Peyer's patch (tissue), 4 donors: ENCODE measurements at regions not wholly inside any gene's neighbourhood (a gene's known extent, or its start where the extent isn't known, plus 50 kb on each side); places are given as distances from the start of the nearest gene placed in this dataset.

Experiments
- DNase-seq, 3 donors: peaks; one replicate each; pipeline ENCODE4 v3.0.0-alpha.2; 2017 to 2019
- H3K27ac ChIP-seq, 4 donors: fragments of 200-600 bp; sonication (generic); one replicate each; pipeline ENCODE4 v1.5.1; 2016 to 2019
- H3K27me3 ChIP-seq, 2 donors: fragments of 200-600 bp; sonication (generic); one replicate each; pipeline ENCODE4 v1.5.1; 2019
- H3K36me3 ChIP-seq, 3 donors: fragments of 200-600 bp; sonication (generic); one replicate each; pipeline ENCODE4 v1.5.1; 2016 to 2019
- H3K4me1 ChIP-seq, 4 donors: fragments of 200-600 bp; sonication (generic); one replicate each; pipeline ENCODE4 v1.5.1; 2016 to 2019
- H3K4me3 ChIP-seq, 4 donors: fragments of 200-600 bp; sonication (generic); 1 replicate in 3 of 4; 2 replicates in 1 of 4; pipeline ENCODE4 v1.5.1; 2016 to 2019; ENCODE audit warnings: mild to moderate bottlenecking in 1 of 4
- H3K9me3 ChIP-seq, 4 donors: fragments of 200-600 bp; sonication (generic); one replicate each; pipeline ENCODE4 v1.5.1; 2016 to 2019; ENCODE audit warnings: mild to moderate bottlenecking in 1 of 4
- CTCF ChIP-seq, 6 experiments: fragments of 450-650 bp in 4 of 6; fragments of 200-600 bp in 2 of 6; sonication (generic) in 1 of 6; IDR thresholded peaks; one replicate each; pipeline ENCODE4 v1.5.1; 2017 to 2019; ENCODE audit warnings: antibody characterized with exemption in 6 of 6, mild to moderate bottlenecking in 3 of 6, moderate library complexity in 1 of 6
- POLR2A ChIP-seq, 2 donors: fragments of 450-650 bp; IDR thresholded peaks; one replicate each; pipeline ENCODE4 v1.5.1; 2017; ENCODE audit warnings: antibody characterized with exemption in 2 of 2, mild to moderate bottlenecking in 2 of 2, moderate library complexity in 2 of 2

GRCh38 chr13:106814463-106814862 is 246.5 kb upstream of the ARGLU1 start:
- no peak for TF ChIP-seq POLR2A (IDR thresholded peaks at IDR 0.05)
- no peak for TF ChIP-seq CTCF (IDR thresholded peaks at IDR 0.05)
- no peaks in the 10 kb centered on the region for H3K9me3 ChIP-seq

DNA sequence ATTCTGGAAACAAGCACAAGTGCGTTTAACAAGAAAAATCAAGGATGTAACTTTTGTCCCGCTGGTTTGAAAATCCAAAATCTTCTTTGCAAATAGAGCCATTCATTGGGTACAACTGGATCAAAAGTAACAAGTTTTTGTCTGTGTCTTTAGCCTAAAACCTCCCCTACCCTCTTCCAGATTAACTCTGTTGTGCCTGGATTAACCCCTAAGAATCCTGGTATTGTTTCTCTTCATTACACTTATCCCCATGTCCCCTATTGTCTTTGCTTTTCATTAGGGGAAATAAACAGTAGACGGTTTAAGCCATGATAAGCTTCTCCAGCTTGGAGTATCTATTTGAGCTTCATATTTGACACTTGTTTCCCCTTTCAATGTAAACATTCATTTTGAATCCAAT is 242.1 kb upstream of the ARGLU1 start:
- Histone ChIP-seq H3K9me3 (no peaks in the 10 kb centered on the region), H3K36me3 (no peaks in the 10 kb centered on the region), H3K27me3 (no peaks in the 10 kb centered on the region), H3K4me3 (no peak overlapping the region), H3K4me1 (no peaks in the 10 kb centered on the region), H3K27ac (no peak overlapping the region)
- DNase-seq = no peak
- TF ChIP-seq CTCF (IDR thresholded peaks at IDR 0.05) (no peak), POLR2A (IDR thresholded peaks at IDR 0.05) (no peak)

More at GRCh38 chr13:106814463-106814862, 246.5 kb upstream of the ARGLU1 start:
- H3K36me3 ChIP-seq = no peaks in the 10 kb centered on the region
- H3K27me3 ChIP-seq = no peaks in the 10 kb centered on the region
- no peak overlapping the region for H3K4me3 ChIP-seq
- H3K4me1 ChIP-seq = no peaks in the 10 kb centered on the region
- no peak for DNase-seq
- no peak overlapping the region for H3K27ac ChIP-seq

DNA sequence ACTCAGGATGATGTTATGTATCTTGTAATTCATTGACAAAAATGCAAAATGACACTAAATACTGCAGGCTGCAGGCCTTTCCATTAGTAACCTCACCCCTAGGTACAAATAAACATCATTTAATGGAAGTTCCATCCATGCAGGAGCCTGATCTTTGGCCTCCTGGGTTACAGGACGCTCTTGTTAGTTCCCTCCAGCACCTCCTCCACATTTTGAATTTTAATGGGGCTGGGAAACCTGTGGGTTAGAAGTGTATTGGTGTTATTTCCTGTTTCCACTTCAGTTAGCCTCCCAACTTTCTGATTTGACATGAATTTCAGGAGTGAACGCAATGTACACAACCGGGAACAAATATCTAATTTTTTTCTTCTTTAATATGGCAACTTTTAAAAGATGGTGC is 237.1 kb upstream of the ARGLU1 start:
- no peak for TF ChIP-seq CTCF (IDR thresholded peaks at IDR 0.05)
- TF ChIP-seq POLR2A (IDR thresholded peaks at IDR 0.05) = no peak
- Histone ChIP-seq H3K36me3 (no peaks in the 10 kb centered on the region), H3K27ac (no peak overlapping the region), H3K9me3 (no peaks in the 10 kb centered on the region), H3K27me3 (no peaks in the 10 kb centered on the region), H3K4me3 (no peak overlapping the region), H3K4me1 (no peaks in the 10 kb centered on the region)
- DNase-seq = no peak

- Histone ChIP-seq H3K4me1 (no peaks in the 10 kb centered on the region), H3K4me3 (no peak overlapping the region), H3K9me3 (no peaks in the 10 kb centered on the region), H3K27ac (no peak overlapping the region), H3K27me3 (no peaks in the 10 kb centered on the region), H3K36me3 (no peaks in the 10 kb centered on the region)
- TF ChIP-seq POLR2A (IDR thresholded peaks at IDR 0.05) = no peak
- no peak for TF ChIP-seq CTCF (IDR thresholded peaks at IDR 0.05)
- no peak for DNase-seq
These were observed 235.0 kb upstream of the ARGLU1 start for GRCh38 chr13:106802917-106803316.

DNA sequence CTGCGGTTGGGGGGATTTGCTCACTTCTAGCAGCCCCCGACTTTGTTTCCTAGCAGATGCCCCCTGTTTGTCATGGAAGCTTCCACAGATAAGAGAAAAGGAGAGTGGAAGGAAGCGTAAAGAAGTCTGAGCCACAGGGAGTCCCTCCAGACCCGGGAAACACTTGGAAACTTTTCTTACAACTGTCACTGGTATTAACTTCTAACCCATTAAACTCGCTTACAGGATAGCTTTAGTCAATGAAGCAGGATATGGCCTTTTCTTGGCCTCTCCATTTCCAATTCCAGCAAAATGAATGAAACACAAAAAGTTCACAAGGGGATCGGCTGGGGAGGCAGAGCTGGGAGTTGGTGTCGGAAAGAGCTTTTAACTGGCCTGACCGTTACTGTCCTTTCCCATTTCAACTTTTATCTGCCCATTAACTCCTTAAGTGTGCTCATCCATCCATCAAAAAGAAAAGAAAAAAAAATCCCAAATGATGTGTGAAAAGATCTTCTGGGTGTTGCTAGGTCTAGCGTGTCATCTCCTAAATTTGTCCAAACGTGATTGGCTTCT is 231.9 kb upstream of the ARGLU1 start:
- H3K4me1 ChIP-seq = no peaks in the 10 kb centered on the region
- no peak overlapping the region for H3K4me3 ChIP-seq
- no peak for DNase-seq
- no peak overlapping the region for H3K27ac ChIP-seq
- H3K27me3 ChIP-seq = no peaks in the 10 kb centered on the region
- no peaks in the 10 kb centered on the region for H3K36me3 ChIP-seq
- H3K9me3 ChIP-seq = no peaks in the 10 kb centered on the region
- TF ChIP-seq POLR2A (IDR thresholded peaks at IDR 0.05) = no peak
- no peak for TF ChIP-seq CTCF (IDR thresholded peaks at IDR 0.05)

GRCh38 chr13:106797081-106797640 is 229.2 kb upstream of the ARGLU1 start:
- Histone ChIP-seq H3K36me3 (no peaks in the 10 kb centered on the region), H3K27me3 (no peaks in the 10 kb centered on the region), H3K4me3 (no peak overlapping the region), H3K4me1 (no peaks in the 10 kb centered on the region), H3K9me3 (no peaks in the 10 kb centered on the region), H3K27ac (no peak overlapping the region)
- no peak for TF ChIP-seq POLR2A (IDR thresholded peaks at IDR 0.05)
- no peak for TF ChIP-seq CTCF (IDR thresholded peaks at IDR 0.05)
- DNase-seq = no peak
